A673 (cell line): ENCODE measurements at regions not wholly inside any gene's neighbourhood (a gene's known extent, or its start where the extent isn't known, plus 50 kb on each side); places are given as distances from the start of the nearest gene placed in this dataset.
"Not testable (repeated sequence)": the region's sequence is repeated elsewhere in the genome, so short reads cannot be mapped to it uniquely, and the experiment has no call there.

Source experiments
- BruUV-seq: library from RNA; stranded (reverse); fragments of 400-500 nt; replicated peaks from 2 replicates; lab custom pipeline; 2021; lab: Mats Ljungman, UMichigan
- CTCF ChIA-PET: fragments of 300-600 bp; sonication (Branson Sonifier 250); formaldehyde crosslinking; loops from one replicate; lab custom pipeline; 2022; ENCODE audit warnings: antibody characterized with exemption; lab: Charles Lee
- POLR2A ChIA-PET: fragments of 300-600 bp; sonication (Branson Sonifier 250); formaldehyde crosslinking; loops from one replicate; lab custom pipeline; 2022; ENCODE audit warnings: antibody characterized with exemption; ENCODE audit not compliant: low non-redundant PET; lab: Charles Lee
- DNase-seq: peaks from one replicate; pipeline ENCODE4 v3.0.0-alpha.2; 2015; ENCODE audit warnings: low spot score
- H3K27ac ChIP-seq: fragments of 200-600 bp; sonication (generic); 2 replicates; pipeline ENCODE4 v1.5.1; 2016; ENCODE audit warnings: mixed run types, low read depth, mild to moderate bottlenecking, mixed read lengths, antibody characterized with exemption, low read length; ENCODE audit not compliant: poor library complexity, severe bottlenecking
- H3K27me3 ChIP-seq: fragments of 200-600 bp; sonication (generic); replicated peaks from 2 replicates; pipeline ENCODE4 v1.6.1; 2017; ENCODE audit warnings: mixed run types, low read depth, mild to moderate bottlenecking, mixed read lengths, antibody characterized with exemption, low read length; ENCODE audit not compliant: insufficient read depth, poor library complexity
- H3K36me3 ChIP-seq: fragments of 200-600 bp; sonication (generic); 2 replicates; pipeline ENCODE4 v1.6.1; 2016; ENCODE audit warnings: mixed run types, mild to moderate bottlenecking, mixed read lengths, antibody characterized with exemption, low read length; ENCODE audit not compliant: insufficient read depth, poor library complexity, severe bottlenecking
- H3K4me1 ChIP-seq: fragments of 200-600 bp; sonication (generic); 2 replicates; pipeline ENCODE4 v1.6.1; 2017; ENCODE audit warnings: mixed run types, mild to moderate bottlenecking, mixed read lengths, antibody characterized with exemption, low read length; ENCODE audit not compliant: insufficient read depth, poor library complexity, severe bottlenecking
- H3K4me3 ChIP-seq: fragments of 200-600 bp; sonication (generic); 2 replicates; pipeline ENCODE4 v1.5.1; 2016; ENCODE audit warnings: low read depth, mixed run types, mild to moderate bottlenecking, mixed read lengths, low read length; ENCODE audit not compliant: poor library complexity, severe bottlenecking
- H3K9me3 ChIP-seq: fragments of 200-600 bp; sonication (generic); 2 replicates; pipeline ENCODE4 v1.6.1; 2016; ENCODE audit warnings: mixed run types, low read depth, mild to moderate bottlenecking, mixed read lengths, antibody characterized with exemption, low read length; ENCODE audit not compliant: poor library complexity, severe bottlenecking
- CTCF ChIP-seq: fragments of 300-800, 200-600 bp; sonication (generic); conservative IDR thresholded peaks from 2 replicates; pipeline ENCODE4 v1.5.1; 2017; ENCODE audit warnings: low read depth, mild to moderate bottlenecking, antibody characterized with exemption, low read length, moderate library complexity, mixed read lengths
- EZH2 ChIP-seq: fragments of 200-600 bp; sonication (generic); IDR thresholded peaks from 2 replicates; pipeline ENCODE4 v1.6.1; 2017; ENCODE audit warnings: borderline replicate concordance, low read depth, mild to moderate bottlenecking, mixed read lengths, antibody characterized with exemption, low read length; ENCODE audit not compliant: poor library complexity, severe bottlenecking
- intact Hi-C: fragments of 100-400 bp; cut with micrococcal nuclease; formaldehyde crosslinking; loops from one replicate; pipeline ENCODE4 v1.10.0; 2022; ENCODE audit not compliant: unreplicated experiment

GRCh38 chr10:6985644-6986043, 405.6 kb upstream of the PRKCQ start:
- no TSS peak for BruUV-seq

GRCh38 chr10:6984971-6985370, 404.9 kb upstream of the PRKCQ start:
- Histone ChIP-seq H3K4me3 (no peak overlapping the region), H3K27ac (no peak overlapping the region), H3K36me3 (no peaks in the 10 kb centered on the region), H3K4me1 (no peaks in the 10 kb centered on the region), H3K9me3 (no peaks in the 10 kb centered on the region), H3K27me3 (peaks cover 50% of the 10 kb centered on the region)
- intact Hi-C loops = no loop called here
- TF ChIP-seq CTCF (no peak), EZH2 (no peak)
- ChIA-PET CTCF (no interaction called here), POLR2A (interaction anchor here (0.6 to 0.7 kb wide), 2 partner anchors 9 to 45 kb away, joined by 3 read pairs; no protein-coding TSS in a partner anchor)
- no TSS peak for BruUV-seq
- DNase-seq = no peak

More at GRCh38 chr10:6985644-6986043, 405.6 kb upstream of the PRKCQ start:
- H3K4me1 ChIP-seq = no peaks in the 10 kb centered on the region
- H3K27me3 ChIP-seq = peaks cover 48% of the 10 kb centered on the region
- H3K9me3 ChIP-seq = no peaks in the 10 kb centered on the region
- TF ChIP-seq EZH2 = no peak
- TF ChIP-seq CTCF = no peak
- intact Hi-C loops = no loop called here
- no peak overlapping the region for H3K27ac ChIP-seq
- ChIA-PET CTCF (no interaction called here), POLR2A (interaction anchor here (0.5 kb wide), 1 partner anchor 515 kb away, joined by 10 read pairs; no protein-coding TSS in a partner anchor)
- H3K36me3 ChIP-seq = no peaks in the 10 kb centered on the region
- H3K4me3 ChIP-seq = no peak overlapping the region
- no peak for DNase-seq

- POLR2A ChIA-PET = not testable (repeated sequence)
These were observed 403.9 kb upstream of the PRKCQ start for GRCh38 chr10:6984016-6984415.

GRCh38 chr10:6980353-6980752, 400.3 kb upstream of the PRKCQ start:
- H3K27ac ChIP-seq = no peak overlapping the region
- TF ChIP-seq CTCF = no peak
- intact Hi-C loops = no loop called here
- POLR2A ChIA-PET = no interaction called here
- H3K27me3 ChIP-seq = peaks cover 82% of the 10 kb centered on the region
- no peak overlapping the region for H3K4me3 ChIP-seq
- H3K36me3 ChIP-seq = no peaks in the 10 kb centered on the region
- H3K4me1 ChIP-seq = no peaks in the 10 kb centered on the region
- no TSS peak for BruUV-seq
- no peaks in the 10 kb centered on the region for H3K9me3 ChIP-seq
- no peak for DNase-seq
- CTCF ChIA-PET = no interaction called here

More at GRCh38 chr10:6984016-6984415, 403.9 kb upstream of the PRKCQ start:
- H3K36me3 ChIP-seq, H3K9me3 ChIP-seq, CTCF ChIA-PET, BruUV-seq, H3K27ac ChIP-seq, DNase-seq, intact Hi-C loops, H3K4me1 ChIP-seq, H3K4me3 ChIP-seq: not testable (repeated sequence)
- peaks cover 59% of the 10 kb centered on the region for H3K27me3 ChIP-seq
